Choroid plexus epithelial cell (primary cell): ENCODE measurements at regions not wholly inside any gene's neighbourhood (a gene's known extent, or its start where the extent isn't known, plus 50 kb on each side); places are given as distances from the start of the nearest gene placed in this dataset.

Source experiments
- DNase-seq: peaks from one replicate; pipeline ENCODE4 v3.0.0-alpha.2; 2010; ENCODE audit warnings: low read depth
- H3K4me3 ChIP-seq: 2 replicates; pipeline ENCODE4 v1.5.1; 2011; ENCODE audit warnings: low read depth, mild to moderate bottlenecking, control low read depth, low read length, moderate library complexity
- TF ChIP-seq, protein P1 (sequence below): conservative IDR thresholded peaks from 2 replicates; pipeline ENCODE4 v1.5.1; 2011; ENCODE audit warnings: low read depth, mild to moderate bottlenecking, control low read depth, inconsistent platforms, low read length, moderate library complexity

DNA sequence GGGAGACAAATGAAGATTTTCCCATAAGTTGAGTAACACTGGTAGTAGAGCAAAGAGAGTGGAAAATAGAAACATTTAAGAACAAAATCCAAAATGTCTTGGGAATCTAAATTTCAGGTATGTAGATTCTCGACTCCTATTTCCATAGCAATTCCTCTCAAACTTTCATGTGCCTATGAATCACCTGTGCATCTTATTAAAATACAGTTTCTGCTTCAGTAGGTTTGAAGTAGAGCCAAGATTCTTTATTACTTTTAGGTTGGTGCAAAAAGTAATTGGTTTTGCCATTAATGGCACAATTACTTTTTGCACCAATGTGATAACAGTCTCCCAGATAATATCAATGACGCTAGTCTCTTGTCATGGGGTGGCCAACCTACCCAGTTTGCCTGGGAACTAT lies 115.3 kb upstream of the SLC5A12 start:
- TF ChIP-seq, protein P1, sequence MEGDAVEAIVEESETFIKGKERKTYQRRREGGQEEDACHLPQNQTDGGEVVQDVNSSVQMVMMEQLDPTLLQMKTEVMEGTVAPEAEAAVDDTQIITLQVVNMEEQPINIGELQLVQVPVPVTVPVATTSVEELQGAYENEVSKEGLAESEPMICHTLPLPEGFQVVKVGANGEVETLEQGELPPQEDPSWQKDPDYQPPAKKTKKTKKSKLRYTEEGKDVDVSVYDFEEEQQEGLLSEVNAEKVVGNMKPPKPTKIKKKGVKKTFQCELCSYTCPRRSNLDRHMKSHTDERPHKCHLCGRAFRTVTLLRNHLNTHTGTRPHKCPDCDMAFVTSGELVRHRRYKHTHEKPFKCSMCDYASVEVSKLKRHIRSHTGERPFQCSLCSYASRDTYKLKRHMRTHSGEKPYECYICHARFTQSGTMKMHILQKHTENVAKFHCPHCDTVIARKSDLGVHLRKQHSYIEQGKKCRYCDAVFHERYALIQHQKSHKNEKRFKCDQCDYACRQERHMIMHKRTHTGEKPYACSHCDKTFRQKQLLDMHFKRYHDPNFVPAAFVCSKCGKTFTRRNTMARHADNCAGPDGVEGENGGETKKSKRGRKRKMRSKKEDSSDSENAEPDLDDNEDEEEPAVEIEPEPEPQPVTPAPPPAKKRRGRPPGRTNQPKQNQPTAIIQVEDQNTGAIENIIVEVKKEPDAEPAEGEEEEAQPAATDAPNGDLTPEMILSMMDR, result no peak
- DNase-seq, result no peak
- H3K4me3 ChIP-seq, result no peak overlapping the region

DNA sequence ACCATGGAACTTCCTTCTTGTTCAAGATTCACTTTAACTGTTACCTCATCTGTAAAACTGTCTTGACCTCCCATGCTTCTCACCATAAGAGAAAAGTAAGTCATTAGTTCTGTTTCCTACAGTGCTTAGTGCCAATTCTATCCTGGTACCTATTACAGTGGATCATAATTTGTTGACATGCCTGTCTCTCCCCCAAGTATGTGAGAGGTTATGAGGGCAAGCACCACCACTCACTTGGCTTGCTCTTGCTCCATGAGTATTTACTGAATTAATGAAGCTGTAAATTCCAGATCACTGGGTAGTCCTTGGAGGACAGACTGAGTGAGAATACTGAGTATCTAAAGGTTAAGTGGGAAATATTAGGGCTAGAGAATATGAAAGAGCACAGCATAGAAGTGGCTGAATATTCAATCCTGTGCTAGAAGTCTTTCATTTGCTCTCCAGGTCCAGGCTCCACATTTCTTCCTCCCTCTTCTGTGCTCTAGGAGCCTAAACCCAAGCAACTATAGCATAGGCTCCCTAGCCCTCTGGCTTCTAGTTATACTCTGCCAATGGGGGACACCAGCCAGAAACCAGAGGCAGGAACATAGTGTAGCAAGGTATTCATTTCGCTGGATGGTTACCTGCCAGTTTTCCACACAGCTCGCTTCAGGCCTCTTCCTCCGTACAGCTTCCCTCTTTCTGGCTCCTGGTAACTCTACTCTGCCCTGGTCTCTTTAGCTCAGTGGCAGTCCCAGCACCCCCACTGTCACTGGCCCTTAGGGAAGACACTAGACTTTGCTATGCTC lies 118.2 kb upstream of the SLC5A12 start:
- H3K4me3 ChIP-seq, result no peak overlapping the region
- DNase-seq, result peak; percentile 41
- TF ChIP-seq, protein P1, result no peak

DNA sequence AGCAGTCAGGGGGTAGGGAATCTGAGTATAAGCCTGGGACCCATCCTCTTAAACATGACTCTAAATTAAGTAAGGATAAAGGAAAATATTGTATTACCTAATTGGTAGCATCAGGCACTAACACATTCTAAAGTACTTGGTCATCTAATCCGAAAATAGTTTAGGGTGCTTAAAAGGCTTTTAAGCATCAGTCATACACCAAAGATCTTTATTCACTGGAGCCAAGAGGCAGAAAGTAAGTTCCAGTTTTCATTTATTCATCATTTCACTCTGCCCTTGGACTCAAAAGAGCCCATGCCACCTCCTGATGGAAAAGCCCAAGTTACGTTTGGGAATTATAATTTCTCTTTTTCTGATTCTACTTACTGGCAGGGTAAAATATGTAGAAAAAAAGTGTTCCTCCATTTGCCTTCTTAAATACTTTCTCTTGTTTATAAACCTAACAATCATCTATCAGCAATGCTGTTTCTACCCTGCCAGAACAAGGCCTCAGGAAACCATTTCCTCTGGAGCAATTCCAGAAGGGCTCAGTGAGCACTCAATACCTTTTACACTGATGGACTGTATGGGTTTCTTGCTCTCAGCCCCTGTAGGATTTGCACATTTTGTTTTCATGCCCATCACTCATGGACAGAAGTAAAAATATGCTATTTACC lies 120.1 kb upstream of the SLC5A12 start:
- peak; percentile 77 for DNase-seq
- no peak overlapping the region for H3K4me3 ChIP-seq
- TF ChIP-seq, protein P1, result no peak

DNA sequence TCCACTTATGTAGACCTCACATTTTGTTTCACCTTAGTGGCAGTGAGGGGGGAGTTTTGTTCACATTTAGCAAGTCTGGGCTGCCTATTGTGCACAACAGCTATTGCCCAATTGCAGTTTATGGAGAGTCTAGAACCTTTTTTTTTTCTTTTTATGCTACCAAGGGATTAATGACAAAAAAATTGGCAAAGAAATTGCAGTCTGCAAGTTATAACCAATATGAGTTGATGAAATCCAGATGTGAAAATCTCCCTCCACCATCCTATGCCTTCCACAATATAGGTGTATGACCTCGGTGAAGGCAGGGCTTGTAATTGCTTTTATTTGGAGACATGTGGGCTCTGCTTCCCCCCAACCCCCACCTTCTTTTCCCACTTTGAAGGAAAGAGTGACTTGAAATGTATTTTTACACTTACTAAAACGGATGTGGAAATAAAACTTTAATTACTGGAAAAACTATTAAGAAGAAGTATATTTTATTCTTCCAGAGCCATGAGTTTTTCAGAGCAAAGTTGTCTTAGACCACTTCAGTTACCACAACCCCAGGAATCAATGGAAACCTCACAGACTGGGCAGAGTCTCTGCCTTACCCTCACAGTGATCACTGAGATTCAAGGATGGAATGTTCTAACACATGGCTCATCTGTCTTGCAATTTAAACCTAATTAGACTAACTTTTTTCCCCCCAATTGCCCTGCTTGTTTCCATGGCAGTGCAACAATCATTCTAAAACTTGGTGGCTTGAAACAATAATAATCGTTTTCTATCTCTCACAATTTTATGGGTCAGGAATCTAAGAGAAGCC lies 120.8 kb upstream of the SLC5A12 start:
- no peak overlapping the region for H3K4me3 ChIP-seq
- no peak for DNase-seq
- TF ChIP-seq, protein P1, result no peak

DNA sequence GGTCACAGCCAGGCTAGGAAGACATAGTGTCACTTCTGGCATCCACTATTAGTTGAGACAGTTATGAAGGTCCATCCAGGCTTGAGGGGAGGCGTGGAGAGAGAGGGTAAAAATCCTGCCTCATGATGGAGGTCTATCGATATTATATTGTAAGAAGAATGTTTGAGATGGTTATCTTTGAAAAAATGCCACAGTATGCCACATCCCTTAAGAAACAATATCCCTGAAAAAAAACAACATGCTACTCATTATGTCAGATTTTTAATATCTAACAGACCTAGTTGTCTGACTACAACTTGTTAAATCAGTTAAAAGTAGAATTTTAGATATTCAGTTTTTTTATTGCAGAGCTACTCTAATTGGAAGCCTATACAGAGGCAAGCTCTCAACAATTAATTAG lies 121.7 kb upstream of the SLC5A12 start:
- DNase-seq, result no peak
- TF ChIP-seq, protein P1, result no peak
- no peak overlapping the region for H3K4me3 ChIP-seq

DNA sequence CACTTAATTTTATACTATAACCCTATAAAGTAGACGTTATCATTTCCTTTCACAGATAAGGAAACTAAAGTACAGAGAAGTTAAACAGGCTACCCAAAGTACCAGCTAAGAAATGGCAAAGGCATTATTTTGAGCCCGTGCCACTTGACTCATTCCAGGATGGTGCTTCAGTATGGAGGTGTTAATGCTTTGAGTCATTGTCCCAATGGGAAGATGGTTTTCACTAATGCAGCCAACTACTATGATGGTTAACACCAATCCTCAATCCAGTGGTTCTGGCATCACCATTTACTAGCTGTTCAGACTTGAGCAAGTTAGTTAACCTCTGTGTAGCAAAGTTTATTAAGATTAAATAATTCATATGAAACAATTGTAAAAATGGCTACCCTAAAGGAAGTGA lies 123.1 kb upstream of the SLC5A12 start:
- TF ChIP-seq, protein P1, result no peak
- no peak overlapping the region for H3K4me3 ChIP-seq
- no peak for DNase-seq
